ENCODE measurements at regions not wholly inside any gene's neighbourhood (a gene's known extent, or its start where the extent isn't known, plus 50 kb on each side); places are given as distances from the start of the nearest gene placed in this dataset.
A peak's percentile ranks its signal among the peaks of the same experiment; 100 is the strongest.

GRCh38 chr20:11677836-11678235 is 239.9 kb upstream of the BTBD3 start:
- Histone ChIP-seq H3K27ac (no peak overlapping the region), H3K27me3 (no peaks in the 10 kb centered on the region), H3K4me3 (no peak overlapping the region), H3K4me1 (peaks cover 0 to 6% (median 0%) of the 10 kb centered on the region in 4 donors), H3K36me3 (no peaks in the 10 kb centered on the region), H3K9me3 (no peaks in the 10 kb centered on the region)
- DNase-seq, result no peak
- TF ChIP-seq EP300 (IDR thresholded peaks at IDR 0.05) (no peak), POLR2A (IDR thresholded peaks at IDR 0.05) (no peak), POLR2AphosphoS5 (IDR thresholded peaks at IDR 0.05) (no peak), CTCF (IDR thresholded peaks at IDR 0.05) (no peak)
- intact Hi-C loops (cut with DNase I), result loop anchor here (10.0 kb wide), 1 partner anchor 1427 kb away; no protein-coding TSS in a partner anchor
- WGBS, 2 donors, result 89 to 91% methylated on average over 3 of the region's 3 CpGs

GRCh38 chr20:11682285-11682684 is 235.4 kb upstream of the BTBD3 start:
- H3K27ac ChIP-seq, result no peak overlapping the region
- TF ChIP-seq CTCF (IDR thresholded peaks at IDR 0.05) (no peak), EP300 (IDR thresholded peaks at IDR 0.05) (no peak), POLR2A (IDR thresholded peaks at IDR 0.05) (no peak), POLR2AphosphoS5 (IDR thresholded peaks at IDR 0.05) (no peak)
- intact Hi-C loops (cut with DNase I), result no loop called here
- H3K4me3 ChIP-seq, result no peak overlapping the region
- H3K4me1 ChIP-seq, result peaks cover 0 to 11% (median 9%) of the 10 kb centered on the region in 4 donors
- DNase-seq, result no peak
- no peaks in the 10 kb centered on the region for H3K9me3 ChIP-seq
- 24 to 68% methylated on average over 3 of the region's 3 CpGs for WGBS, 2 donors
- H3K36me3 ChIP-seq, result no peaks in the 10 kb centered on the region
- H3K27me3 ChIP-seq, result no peaks in the 10 kb centered on the region

- no peak for DNase-seq
- H3K4me1 ChIP-seq, result peaks cover 0 to 12% (median 9%) of the 10 kb centered on the region in 4 donors
- no peak overlapping the region for H3K27ac ChIP-seq
- no peak overlapping the region for H3K4me3 ChIP-seq
- no peaks in the 10 kb centered on the region for H3K36me3 ChIP-seq
- no peaks in the 10 kb centered on the region for H3K9me3 ChIP-seq
- no peaks in the 10 kb centered on the region for H3K27me3 ChIP-seq
- intact Hi-C loops (cut with DNase I), result no loop called here
- TF ChIP-seq POLR2A (IDR thresholded peaks at IDR 0.05) (no peak), CTCF (IDR thresholded peaks at IDR 0.05) (no peak), EP300 (IDR thresholded peaks at IDR 0.05) (no peak), POLR2AphosphoS5 (IDR thresholded peaks at IDR 0.05) (no peak)
- 59 to 64% methylated on average over 4 of the region's 4 CpGs for WGBS, 2 donors
These were observed 231.5 kb upstream of the BTBD3 start for GRCh38 chr20:11686195-11686594.

- Histone ChIP-seq H3K27ac (no peak overlapping the region), H3K4me3 (peak overlapping the region in 3 of 4 donors; percentile 34 to 47 (median 46)), H3K36me3 (no peaks in the 10 kb centered on the region), H3K27me3 (no peaks in the 10 kb centered on the region), H3K9me3 (no peaks in the 10 kb centered on the region), H3K4me1 (peaks cover 0 to 12% (median 9%) of the 10 kb centered on the region in 4 donors)
- peak; percentile 59 for DNase-seq
- TF ChIP-seq POLR2AphosphoS5 (IDR thresholded peaks at IDR 0.05) (no peak), EP300 (IDR thresholded peaks at IDR 0.05) (no peak), CTCF (IDR thresholded peaks at IDR 0.05) (no peak), POLR2A (IDR thresholded peaks at IDR 0.05) (no peak)
- intact Hi-C loops (cut with DNase I), result no loop called here
- WGBS, 2 donors, result 4 to 11% methylated on average over 42 of the region's 42 CpGs
These were observed 230.7 kb upstream of the BTBD3 start for GRCh38 chr20:11686820-11687543.

All from sigmoid colon (tissue), 6 donors.